ENCODE measurements at regions not wholly inside any gene's neighbourhood (a gene's known extent, or its start where the extent isn't known, plus 50 kb on each side); places are given as distances from the start of the nearest gene placed in this dataset.
A peak's percentile ranks its signal among the peaks of the same experiment; 100 is the strongest.

DNA sequence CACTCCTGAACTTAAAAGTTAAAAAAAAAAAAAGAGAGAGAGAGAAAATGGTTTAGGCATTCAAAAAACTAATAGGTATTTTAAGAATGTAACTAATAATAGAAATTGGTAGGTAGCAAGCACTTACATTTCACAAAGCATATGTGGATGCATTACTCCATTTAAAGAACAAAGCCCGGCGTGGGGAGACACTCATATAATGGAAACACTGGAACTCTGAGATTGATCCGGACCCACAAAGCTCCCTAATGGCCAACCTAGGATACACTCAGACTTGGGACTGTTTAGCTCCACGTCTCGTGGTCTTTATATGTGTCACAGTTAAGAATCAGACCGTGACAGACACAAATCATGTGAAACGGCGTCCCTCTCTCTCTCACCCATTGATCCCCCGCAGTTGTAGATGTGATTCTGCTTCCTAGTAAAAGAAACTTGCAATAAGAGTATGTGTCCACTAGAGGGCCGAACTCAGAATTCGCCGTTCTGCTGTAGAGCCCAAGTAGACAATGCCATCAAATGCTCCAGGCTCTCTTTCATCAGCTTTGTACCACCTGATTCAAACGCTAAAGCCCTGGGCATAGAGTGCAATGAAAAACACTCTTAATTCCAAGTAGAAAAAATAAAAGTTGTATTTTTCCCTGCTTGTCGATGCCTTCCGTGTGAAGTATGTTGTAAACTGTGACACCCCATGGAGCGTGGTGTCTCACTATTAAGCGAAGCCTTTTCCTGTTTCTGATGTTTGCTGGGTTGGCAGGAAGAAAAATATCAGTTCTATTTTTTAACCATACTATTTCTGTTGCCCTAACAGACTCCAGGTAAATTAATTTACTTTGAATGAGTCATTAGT, 429.0 kb upstream of the MTPN start:
- FAIRE-seq (peak; percentile 58), DNase-seq (ENCODE audit: insufficient read length, low spot score) (no peak)
- peak; percentile 69 for TF ChIP-seq CTCF (IDR thresholded peaks at IDR 0.05; ENCODE audit: insufficient read depth, missing control alignments)

DNA sequence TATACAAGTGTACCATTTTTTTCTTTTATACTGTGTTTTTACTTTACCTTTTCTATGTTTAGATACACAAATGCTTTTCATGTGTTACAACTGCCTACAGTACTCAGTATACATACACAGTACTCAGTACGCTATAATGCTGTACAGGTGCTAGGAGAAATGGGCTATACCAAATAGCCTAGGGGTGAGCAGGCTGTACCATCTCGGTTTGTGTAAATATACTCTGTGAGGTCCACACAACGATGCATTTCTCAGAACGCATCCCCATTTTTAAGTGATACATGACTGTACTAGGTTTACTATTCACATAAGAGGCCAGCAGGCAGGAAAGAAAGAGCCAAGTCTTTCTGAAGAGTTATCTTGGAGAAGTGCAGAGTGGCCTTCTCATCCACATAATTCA, 426.4 kb upstream of the MTPN start:
- FAIRE-seq (no peak), DNase-seq (ENCODE audit: insufficient read length, low spot score) (no peak)
- no peak for TF ChIP-seq CTCF (IDR thresholded peaks at IDR 0.05; ENCODE audit: insufficient read depth, missing control alignments)

DNA sequence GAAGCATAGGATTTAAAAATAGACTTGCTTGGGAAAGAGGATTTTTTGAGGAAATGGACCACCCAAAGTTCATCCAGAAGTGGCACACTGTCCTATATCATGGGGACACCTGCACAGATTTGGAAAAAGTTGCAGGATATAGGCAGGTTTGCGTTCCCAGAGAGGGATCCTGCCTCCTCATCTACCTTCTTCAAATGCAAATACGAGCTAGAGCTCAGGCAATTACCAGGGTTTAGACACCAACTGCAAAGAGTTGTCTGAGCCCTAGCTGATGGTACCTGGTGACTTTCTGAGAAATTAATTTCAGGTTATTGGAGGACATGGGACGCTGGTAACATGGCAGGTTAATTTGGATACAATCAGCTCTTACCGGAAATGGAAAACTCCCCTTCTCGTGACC, 423.7 kb upstream of the MTPN start:
- DNase-seq (ENCODE audit: insufficient read length, low spot score) (no peak), FAIRE-seq (no peak)
- TF ChIP-seq CTCF (IDR thresholded peaks at IDR 0.05; ENCODE audit: insufficient read depth, missing control alignments): no peak

DNA sequence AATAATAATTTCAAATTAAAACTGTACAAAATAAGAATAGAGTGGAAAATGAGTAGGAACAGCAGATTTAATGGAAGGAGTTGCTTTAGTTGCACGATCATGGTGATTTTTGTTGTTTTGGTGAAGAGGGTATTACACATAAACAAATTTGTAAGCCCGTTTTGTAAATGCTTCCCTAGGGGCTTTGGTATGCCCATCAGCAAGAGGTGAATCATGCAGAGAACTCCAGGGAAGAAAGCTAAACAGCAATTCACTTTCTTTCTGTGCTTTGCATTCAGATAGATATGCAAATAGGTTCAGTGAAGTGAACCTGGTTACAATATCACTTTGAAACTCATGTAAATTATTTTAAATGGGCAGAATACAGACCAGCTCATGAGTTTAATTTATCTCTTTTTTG, 422.2 kb upstream of the MTPN start:
- DNase-seq (ENCODE audit: insufficient read length, low spot score) (no peak), FAIRE-seq (no peak)
- TF ChIP-seq CTCF (IDR thresholded peaks at IDR 0.05; ENCODE audit: insufficient read depth, missing control alignments): no peak

DNA sequence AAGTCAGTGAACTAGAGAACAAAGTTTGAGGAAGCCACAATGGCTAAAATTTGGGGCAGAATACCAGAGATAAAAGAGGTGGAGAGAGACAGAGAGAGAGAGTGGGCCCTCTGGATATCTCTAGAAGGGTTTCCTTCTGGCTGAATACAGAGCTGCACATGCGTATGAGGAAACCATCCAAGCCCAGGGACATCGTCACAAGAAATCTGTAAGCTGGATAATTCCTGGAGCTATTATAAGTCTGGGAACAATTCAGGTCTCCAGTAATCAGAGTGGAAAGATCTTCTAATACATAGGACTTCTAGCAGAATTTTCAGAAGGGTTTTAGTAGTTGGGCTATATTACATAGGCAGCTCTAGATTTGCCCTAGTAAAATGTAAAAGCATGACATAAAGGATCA, 415.7 kb upstream of the MTPN start:
- TF ChIP-seq CTCF (IDR thresholded peaks at IDR 0.05; ENCODE audit: insufficient read depth, missing control alignments): no peak
- FAIRE-seq (no peak), DNase-seq (ENCODE audit: insufficient read length, low spot score) (no peak)

GRCh38 chr7:136391371-136391770, 414.2 kb upstream of the MTPN start:
- FAIRE-seq: no peak

More at GRCh38 chr7:136391371-136391770, 414.2 kb upstream of the MTPN start:
- DNase-seq (ENCODE audit: insufficient read length, low spot score): no peak
- TF ChIP-seq CTCF (IDR thresholded peaks at IDR 0.05; ENCODE audit: insufficient read depth, missing control alignments): no peak

All from D721Med (cell line).